ENCODE measurements at regions not wholly inside any gene's neighbourhood (a gene's known extent, or its start where the extent isn't known, plus 50 kb on each side); places are given as distances from the start of the nearest gene placed in this dataset.

DNA sequence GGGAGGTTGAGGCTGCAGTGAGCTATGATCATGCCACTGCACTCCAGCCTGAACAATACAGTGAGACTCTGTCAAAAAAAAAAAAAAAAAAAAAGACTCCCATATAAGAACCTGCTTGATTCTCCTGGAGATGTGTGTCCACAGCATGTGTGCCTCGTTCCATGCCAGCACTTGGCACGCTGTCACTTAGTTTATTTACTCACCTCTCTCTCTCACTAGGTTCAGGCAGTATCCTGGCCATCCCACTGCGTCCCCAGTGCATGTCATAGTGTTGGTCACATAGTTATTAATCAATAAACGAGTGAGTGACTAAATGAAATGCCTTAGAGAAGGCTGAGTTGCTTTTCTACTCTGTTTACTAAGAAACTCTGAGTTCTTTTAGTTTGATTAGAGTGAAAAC lies 79.1 kb upstream of the GPR12 start:
- TF ChIP-seq TARDBP (IDR thresholded peaks at IDR 0.05) (no peak), ARNT (IDR thresholded peaks at IDR 0.05) (no peak), L3MBTL2 (conservative IDR thresholded peaks at IDR 0.05) (no peak), CTBP1 (IDR thresholded peaks at IDR 0.05; ENCODE audit: borderline replicate concordance) (no peak), LEF1 (IDR thresholded peaks at IDR 0.05; ENCODE audit: borderline replicate concordance) (no peak), NFRKB (IDR thresholded peaks at IDR 0.05) (no peak), SP1 (IDR thresholded peaks at IDR 0.05) (no peak), BHLHE40 (IDR thresholded peaks at IDR 0.05; ENCODE audit: borderline replicate concordance) (no peak), FOXA1 (IDR thresholded peaks at IDR 0.05) (no peak), FOXK2 (IDR thresholded peaks at IDR 0.05) (no peak), SUZ12 (IDR thresholded peaks at IDR 0.05) (no peak), ELF4 (IDR thresholded peaks at IDR 0.05) (no peak), HDGF (IDR thresholded peaks at IDR 0.05; ENCODE audit: borderline replicate concordance) (no peak), FOXM1 (IDR thresholded peaks at IDR 0.05; ENCODE audit: borderline replicate concordance) (no peak), ZNF384 (IDR thresholded peaks at IDR 0.05) (no peak)
- TF ChIP-seq, protein P1, sequence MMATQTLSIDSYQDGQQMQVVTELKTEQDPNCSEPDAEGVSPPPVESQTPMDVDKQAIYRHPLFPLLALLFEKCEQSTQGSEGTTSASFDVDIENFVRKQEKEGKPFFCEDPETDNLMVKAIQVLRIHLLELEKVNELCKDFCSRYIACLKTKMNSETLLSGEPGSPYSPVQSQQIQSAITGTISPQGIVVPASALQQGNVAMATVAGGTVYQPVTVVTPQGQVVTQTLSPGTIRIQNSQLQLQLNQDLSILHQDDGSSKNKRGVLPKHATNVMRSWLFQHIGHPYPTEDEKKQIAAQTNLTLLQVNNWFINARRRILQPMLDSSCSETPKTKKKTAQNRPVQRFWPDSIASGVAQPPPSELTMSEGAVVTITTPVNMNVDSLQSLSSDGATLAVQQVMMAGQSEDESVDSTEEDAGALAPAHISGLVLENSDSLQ (IDR thresholded peaks at IDR 0.05): no peak
- POLR2A ChIA-PET: no interaction called here
- no peak for DNase-seq (ENCODE audit: extremely low spot score)
- CTCF ChIA-PET: no interaction called here

DNA sequence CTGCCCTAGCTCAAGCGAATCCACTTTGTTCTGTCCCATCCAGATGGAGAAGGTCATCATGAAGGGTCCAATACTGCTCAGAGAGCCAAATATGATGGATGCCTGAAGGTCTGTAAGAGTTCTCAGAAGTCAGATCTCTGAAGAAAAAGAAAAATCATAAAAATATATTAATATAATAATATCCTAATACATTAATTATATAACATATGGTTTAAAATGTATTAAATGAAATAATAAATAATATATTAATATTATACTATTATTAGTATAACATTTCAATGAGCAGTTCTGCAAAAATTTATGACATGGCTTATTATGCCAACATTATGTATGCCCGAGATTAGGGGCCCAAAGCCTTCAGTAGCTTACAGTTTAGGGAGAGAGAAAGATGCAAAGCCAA lies 78.2 kb upstream of the GPR12 start:
- ChIA-PET POLR2A (no interaction called here), CTCF (no interaction called here)
- TF ChIP-seq LEF1 (IDR thresholded peaks at IDR 0.05; ENCODE audit: borderline replicate concordance) (no peak), L3MBTL2 (conservative IDR thresholded peaks at IDR 0.05) (no peak), ZNF384 (IDR thresholded peaks at IDR 0.05) (no peak), FOXK2 (IDR thresholded peaks at IDR 0.05) (no peak), ARNT (IDR thresholded peaks at IDR 0.05) (no peak)
- DNase-seq (ENCODE audit: extremely low spot score): no peak

DNA sequence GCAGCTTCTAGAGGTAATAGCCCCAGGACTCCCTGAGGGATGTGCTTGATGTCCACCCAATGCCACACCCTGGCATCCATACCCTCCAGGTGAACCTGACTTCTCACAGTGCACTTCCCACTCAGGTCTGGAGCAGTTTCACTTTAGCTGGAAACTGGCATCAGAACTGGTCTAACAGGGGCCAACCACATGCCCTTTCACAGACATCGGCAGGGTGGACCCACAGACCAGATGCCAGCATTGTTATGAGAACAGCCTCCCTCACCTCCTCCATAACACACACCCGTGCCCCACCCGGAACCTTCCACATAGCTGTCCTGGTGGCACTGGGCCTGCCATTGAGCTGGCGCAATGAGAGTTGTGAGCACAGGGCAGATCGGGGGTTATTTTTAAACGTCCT lies 77.4 kb upstream of the GPR12 start:
- ChIA-PET CTCF (no interaction called here), POLR2A (no interaction called here)
- TF ChIP-seq L3MBTL2 (conservative IDR thresholded peaks at IDR 0.05): no peak
- no peak for TF ChIP-seq FOXK2 (IDR thresholded peaks at IDR 0.05)
- no peak for TF ChIP-seq BHLHE40 (IDR thresholded peaks at IDR 0.05; ENCODE audit: borderline replicate concordance)
- no peak for TF ChIP-seq SP1 (IDR thresholded peaks at IDR 0.05)
- TF ChIP-seq HDGF (IDR thresholded peaks at IDR 0.05; ENCODE audit: borderline replicate concordance): no peak
- TF ChIP-seq NFRKB (IDR thresholded peaks at IDR 0.05): no peak
- no peak for DNase-seq (ENCODE audit: extremely low spot score)

DNA sequence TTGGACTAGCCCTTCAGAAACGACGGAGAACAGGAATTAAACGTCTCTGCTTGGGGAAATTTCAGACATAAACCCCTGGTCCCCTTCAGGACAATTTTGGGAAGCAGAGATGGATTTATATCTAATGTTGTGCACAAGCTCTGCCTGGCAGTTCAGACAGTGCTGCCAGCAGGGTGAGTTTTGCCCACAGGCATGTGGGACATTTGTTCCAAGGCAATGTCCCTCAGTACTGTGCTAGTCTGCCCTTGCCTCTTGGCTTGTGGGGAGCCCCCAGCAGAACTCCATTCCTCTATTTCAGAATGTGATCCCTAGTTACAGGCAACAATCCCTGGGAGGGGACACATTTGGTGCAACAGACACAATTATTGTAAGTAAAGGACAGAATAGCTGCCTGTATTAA lies 76.5 kb upstream of the GPR12 start:
- no peak for DNase-seq (ENCODE audit: extremely low spot score)
- no peak for TF ChIP-seq ZNF384 (IDR thresholded peaks at IDR 0.05)
- no peak for TF ChIP-seq TARDBP (IDR thresholded peaks at IDR 0.05)
- TF ChIP-seq SP1 (IDR thresholded peaks at IDR 0.05): no peak
- TF ChIP-seq, protein P1 (IDR thresholded peaks at IDR 0.05): no peak
- no peak for TF ChIP-seq L3MBTL2 (conservative IDR thresholded peaks at IDR 0.05)
- no peak for TF ChIP-seq FOXK2 (IDR thresholded peaks at IDR 0.05)
- no peak for TF ChIP-seq ARNT (IDR thresholded peaks at IDR 0.05)
- no peak for TF ChIP-seq NFRKB (IDR thresholded peaks at IDR 0.05)
- TF ChIP-seq BHLHE40 (IDR thresholded peaks at IDR 0.05; ENCODE audit: borderline replicate concordance): no peak
- no peak for TF ChIP-seq FOXM1 (IDR thresholded peaks at IDR 0.05; ENCODE audit: borderline replicate concordance)

DNA sequence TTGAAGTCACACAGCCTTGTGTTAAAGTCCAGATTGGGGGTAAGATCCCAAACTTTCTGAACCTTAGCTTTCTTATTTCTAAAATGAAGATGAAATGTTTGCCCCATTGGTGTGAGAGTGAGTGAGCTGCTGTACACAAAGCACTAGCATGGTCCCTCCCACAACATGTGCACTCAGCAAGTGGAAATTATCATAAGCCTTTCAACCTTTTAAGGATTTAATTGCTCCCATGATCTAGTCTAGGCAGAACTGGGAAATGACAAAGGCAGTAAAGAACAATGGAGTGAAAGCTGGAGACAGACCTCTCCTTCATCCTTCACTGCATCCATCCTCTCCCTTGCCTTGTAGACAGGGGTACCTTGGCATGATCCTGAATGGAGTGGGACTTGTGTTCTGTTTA lies 76.0 kb upstream of the GPR12 start:
- ChIA-PET CTCF (no interaction called here), POLR2A (no interaction called here)
- DNase-seq (ENCODE audit: extremely low spot score): no peak
- TF ChIP-seq TARDBP (IDR thresholded peaks at IDR 0.05): no peak
- TF ChIP-seq CTBP1 (IDR thresholded peaks at IDR 0.05; ENCODE audit: borderline replicate concordance): no peak
- TF ChIP-seq ARNT (IDR thresholded peaks at IDR 0.05): no peak
- TF ChIP-seq ZNF384 (IDR thresholded peaks at IDR 0.05): no peak
- TF ChIP-seq, protein P1 (IDR thresholded peaks at IDR 0.05): no peak
- no peak for TF ChIP-seq BHLHE40 (IDR thresholded peaks at IDR 0.05; ENCODE audit: borderline replicate concordance)
- TF ChIP-seq FOXM1 (IDR thresholded peaks at IDR 0.05; ENCODE audit: borderline replicate concordance): no peak

More for the DNA sequence above, 76.5 kb upstream of the GPR12 start:
- ChIA-PET POLR2A (no interaction called here), CTCF (no interaction called here)

DNA sequence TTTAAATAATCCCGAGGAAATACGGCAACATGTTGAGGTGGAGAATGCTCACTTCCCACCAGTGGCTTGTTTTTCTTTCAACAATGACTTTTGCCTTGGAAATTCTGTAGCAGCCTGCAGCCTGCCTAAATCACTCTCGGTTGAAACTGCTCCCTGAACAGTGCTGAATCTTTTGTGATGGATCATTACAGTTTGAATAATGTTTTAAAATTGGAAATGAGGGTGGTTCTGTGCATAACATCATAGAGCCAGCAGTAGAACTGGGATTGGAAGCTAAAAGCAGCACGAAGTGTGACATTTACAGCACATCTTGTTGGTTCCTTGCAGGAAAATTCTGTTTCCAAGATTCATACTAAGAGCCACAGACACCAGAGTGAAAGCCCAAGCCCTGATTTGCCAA lies 74.1 kb upstream of the GPR12 start:
- no peak for DNase-seq (ENCODE audit: extremely low spot score)
- CTCF ChIA-PET: interaction anchor here (0.7 kb wide), 1 partner anchor 1982 kb away, joined by 8 read pairs; no protein-coding TSS in a partner anchor
- POLR2A ChIA-PET: no interaction called here
- TF ChIP-seq SP1 (IDR thresholded peaks at IDR 0.05): no peak
- no peak for TF ChIP-seq TARDBP (IDR thresholded peaks at IDR 0.05)
- TF ChIP-seq ZNF384 (IDR thresholded peaks at IDR 0.05): no peak
- no peak for TF ChIP-seq BHLHE40 (IDR thresholded peaks at IDR 0.05; ENCODE audit: borderline replicate concordance)
- TF ChIP-seq LEF1 (IDR thresholded peaks at IDR 0.05; ENCODE audit: borderline replicate concordance): no peak
- TF ChIP-seq CTBP1 (IDR thresholded peaks at IDR 0.05; ENCODE audit: borderline replicate concordance): no peak
- TF ChIP-seq FOXA1 (IDR thresholded peaks at IDR 0.05): no peak
- TF ChIP-seq ELF4 (IDR thresholded peaks at IDR 0.05): no peak
- TF ChIP-seq FOXM1 (IDR thresholded peaks at IDR 0.05; ENCODE audit: borderline replicate concordance): no peak
- TF ChIP-seq, protein P1 (IDR thresholded peaks at IDR 0.05): no peak
- TF ChIP-seq ARNT (IDR thresholded peaks at IDR 0.05): no peak
- no peak for TF ChIP-seq L3MBTL2 (conservative IDR thresholded peaks at IDR 0.05)
- no peak for TF ChIP-seq NFRKB (IDR thresholded peaks at IDR 0.05)
